ENCODE measurements at regions not wholly inside any gene's neighbourhood (a gene's known extent, or its start where the extent isn't known, plus 50 kb on each side); places are given as distances from the start of the nearest gene placed in this dataset.
A peak's percentile ranks its signal among the peaks of the same experiment; 100 is the strongest.

GRCh38 chr2:88318956-88319330, 133.6 kb downstream of the FOXI3 start:
- DNase-seq (no peak), ATAC-seq (no peak)
- no peak overlapping the region for H3K4me3 Mint-ChIP-seq
- peaks cover 5% of the 10 kb centered on the region for H3K27me3 Mint-ChIP-seq
- no peaks in the 10 kb centered on the region for H3K36me3 Mint-ChIP-seq (ENCODE audit: low read depth)
- peaks cover 3% of the 10 kb centered on the region for H3K9me3 Mint-ChIP-seq
- no peaks in the 10 kb centered on the region for H3K4me1 Mint-ChIP-seq
- no peak overlapping the region for H3K27ac Mint-ChIP-seq

GRCh38 chr2:88318071-88318955, 134.2 kb downstream of the FOXI3 start:
- H3K36me3 Mint-ChIP-seq (ENCODE audit: low read depth) = no peaks in the 10 kb centered on the region
- no peak for DNase-seq
- peaks cover 5% of the 10 kb centered on the region for H3K27me3 Mint-ChIP-seq
- H3K4me1 Mint-ChIP-seq = no peaks in the 10 kb centered on the region
- H3K27ac Mint-ChIP-seq = no peak overlapping the region
- H3K4me3 Mint-ChIP-seq = no peak overlapping the region
- H3K9me3 Mint-ChIP-seq = peaks cover 3% of the 10 kb centered on the region
- no peak for ATAC-seq

- Mint-ChIP-seq H3K36me3 (ENCODE audit: low read depth) (peaks cover 2% of the 10 kb centered on the region), H3K9me3 (peaks cover 3% of the 10 kb centered on the region), H3K27me3 (peaks cover 11% of the 10 kb centered on the region), H3K27ac (no peak overlapping the region), H3K4me1 (no peaks in the 10 kb centered on the region), H3K4me3 (no peak overlapping the region)
- no peak for DNase-seq
- no peak for ATAC-seq
Measured at GRCh38 chr2:88310787-88311186, 140.6 kb downstream of the THNSL2 start.

GRCh38 chr2:88307817-88308216, 137.7 kb downstream of the THNSL2 start:
- peaks cover 17% of the 10 kb centered on the region for H3K27me3 Mint-ChIP-seq
- no peaks in the 10 kb centered on the region for H3K4me1 Mint-ChIP-seq
- H3K9me3 Mint-ChIP-seq = no peaks in the 10 kb centered on the region
- peaks cover 2% of the 10 kb centered on the region for H3K36me3 Mint-ChIP-seq (ENCODE audit: low read depth)
- DNase-seq = peak; percentile 20
- no peak overlapping the region for H3K27ac Mint-ChIP-seq
- no peak for ATAC-seq
- H3K4me3 Mint-ChIP-seq = no peak overlapping the region

- DNase-seq = no peak
- H3K36me3 Mint-ChIP-seq (ENCODE audit: low read depth) = no peaks in the 10 kb centered on the region
- no peak overlapping the region for H3K27ac Mint-ChIP-seq
- ATAC-seq = no peak
- H3K27me3 Mint-ChIP-seq = peaks cover 17% of the 10 kb centered on the region
- no peaks in the 10 kb centered on the region for H3K4me1 Mint-ChIP-seq
- no peaks in the 10 kb centered on the region for H3K9me3 Mint-ChIP-seq
- H3K4me3 Mint-ChIP-seq = no peak overlapping the region
Measured at GRCh38 chr2:88303865-88304264, 133.7 kb downstream of the THNSL2 start.

- no peaks in the 10 kb centered on the region for H3K4me1 Mint-ChIP-seq
- H3K4me3 Mint-ChIP-seq = no peak overlapping the region
- peaks cover 6% of the 10 kb centered on the region for H3K27me3 Mint-ChIP-seq
- no peaks in the 10 kb centered on the region for H3K9me3 Mint-ChIP-seq
- ATAC-seq (no peak), DNase-seq (no peak)
- H3K36me3 Mint-ChIP-seq (ENCODE audit: low read depth) = no peaks in the 10 kb centered on the region
- H3K27ac Mint-ChIP-seq = no peak overlapping the region
Measured at GRCh38 chr2:88296247-88296646, 126.1 kb downstream of the THNSL2 start.

- H3K36me3 Mint-ChIP-seq (ENCODE audit: low read depth) = no peaks in the 10 kb centered on the region
- H3K27me3 Mint-ChIP-seq = peaks cover 5% of the 10 kb centered on the region
- ATAC-seq (no peak), DNase-seq (no peak)
- no peak overlapping the region for H3K4me3 Mint-ChIP-seq
- no peaks in the 10 kb centered on the region for H3K9me3 Mint-ChIP-seq
- no peak overlapping the region for H3K27ac Mint-ChIP-seq
- no peaks in the 10 kb centered on the region for H3K4me1 Mint-ChIP-seq
Measured at GRCh38 chr2:88283886-88284592, 113.9 kb downstream of the THNSL2 start.

- Mint-ChIP-seq H3K9me3 (no peaks in the 10 kb centered on the region), H3K4me3 (no peak overlapping the region), H3K27ac (no peak overlapping the region), H3K4me1 (no peaks in the 10 kb centered on the region), H3K27me3 (peaks cover 5% of the 10 kb centered on the region), H3K36me3 (ENCODE audit: low read depth) (no peaks in the 10 kb centered on the region)
- DNase-seq (no peak), ATAC-seq (no peak)
Measured at GRCh38 chr2:88281302-88282217, 111.4 kb downstream of the THNSL2 start.

- H3K27ac Mint-ChIP-seq = no peak overlapping the region
- DNase-seq (no peak), ATAC-seq (no peak)
- H3K9me3 Mint-ChIP-seq = no peaks in the 10 kb centered on the region
- peaks cover 7% of the 10 kb centered on the region for H3K4me1 Mint-ChIP-seq
- H3K27me3 Mint-ChIP-seq = peaks cover 7% of the 10 kb centered on the region
- no peaks in the 10 kb centered on the region for H3K36me3 Mint-ChIP-seq (ENCODE audit: low read depth)
- no peak overlapping the region for H3K4me3 Mint-ChIP-seq
Measured at GRCh38 chr2:88269836-88270235, 99.7 kb downstream of the THNSL2 start.

- peak overlapping the region; percentile 55 for H3K27ac Mint-ChIP-seq
Measured at GRCh38 chr2:88265352-88266303, 95.5 kb downstream of the THNSL2 start.

GRCh38 chr2:88263861-88264260, 93.7 kb downstream of the THNSL2 start:
- Mint-ChIP-seq H3K4me3 (no peak overlapping the region), H3K4me1 (peaks cover 7% of the 10 kb centered on the region), H3K36me3 (ENCODE audit: low read depth) (no peaks in the 10 kb centered on the region), H3K27me3 (peaks cover 9% of the 10 kb centered on the region), H3K9me3 (no peaks in the 10 kb centered on the region), H3K27ac (no peak overlapping the region)
- ATAC-seq = no peak
- no peak for DNase-seq

More at GRCh38 chr2:88265352-88266303, 95.5 kb downstream of the THNSL2 start:
- Mint-ChIP-seq H3K9me3 (no peaks in the 10 kb centered on the region), H3K4me1 (peaks cover 7% of the 10 kb centered on the region), H3K4me3 (no peak overlapping the region), H3K27me3 (peaks cover 14% of the 10 kb centered on the region), H3K36me3 (ENCODE audit: low read depth) (no peaks in the 10 kb centered on the region)
- DNase-seq = peak; percentile 23
- ATAC-seq = peak; percentile 95

GRCh38 chr2:88261725-88262124, 91.6 kb downstream of the THNSL2 start:
- no peak overlapping the region for H3K4me3 Mint-ChIP-seq

GRCh38 chr2:88258208-88258607, 88.1 kb downstream of the THNSL2 start:
- Mint-ChIP-seq H3K27me3 (peaks cover 11% of the 10 kb centered on the region), H3K4me3 (no peak overlapping the region), H3K27ac (no peak overlapping the region), H3K9me3 (no peaks in the 10 kb centered on the region), H3K4me1 (no peaks in the 10 kb centered on the region), H3K36me3 (ENCODE audit: low read depth) (no peaks in the 10 kb centered on the region)
- ATAC-seq = no peak
- DNase-seq = no peak

More at GRCh38 chr2:88261725-88262124, 91.6 kb downstream of the THNSL2 start:
- peaks cover 7% of the 10 kb centered on the region for H3K4me1 Mint-ChIP-seq
- no peaks in the 10 kb centered on the region for H3K9me3 Mint-ChIP-seq
- no peaks in the 10 kb centered on the region for H3K36me3 Mint-ChIP-seq (ENCODE audit: low read depth)
- peaks cover 9% of the 10 kb centered on the region for H3K27me3 Mint-ChIP-seq
- no peak for DNase-seq
- H3K27ac Mint-ChIP-seq = no peak overlapping the region
- no peak for ATAC-seq

Measured in activated naive CD8-positive, alpha-beta T cell treated with anti-CD3 and anti-CD28 coated beads, Interleukin-2, amount 50 U/mL, for 24 hours (primary cell).